ENCODE measurements at regions not wholly inside any gene's neighbourhood (a gene's known extent, or its start where the extent isn't known, plus 50 kb on each side); places are given as distances from the start of the nearest gene placed in this dataset.

GRCh38 chr2:145985517-145985916, 1465.6 kb upstream of the ZEB2 start:
- DNase-seq: no peak
- TF ChIP-seq CTCF (IDR thresholded peaks at IDR 0.05) (no peak), POLR2A (IDR thresholded peaks at IDR 0.05) (no peak)

DNA sequence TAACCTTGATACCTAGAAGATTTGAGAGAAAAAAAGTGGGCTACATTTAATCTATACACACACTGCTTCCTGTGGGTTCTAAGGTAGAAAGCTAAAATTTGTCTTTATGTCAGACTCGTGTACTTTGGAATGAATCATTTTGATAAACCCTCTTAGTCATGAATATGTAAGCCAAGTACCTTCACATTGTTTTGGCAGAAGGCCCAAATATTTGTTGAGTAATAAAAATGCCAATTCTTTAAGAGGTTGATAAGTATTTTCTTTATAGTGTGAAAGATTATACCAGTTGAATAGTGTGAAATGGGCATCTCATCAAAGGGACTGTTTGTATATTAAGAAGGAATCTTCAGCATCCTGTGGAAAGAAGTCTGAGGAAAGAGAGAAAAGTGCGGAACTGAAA, 1464.7 kb upstream of the ZEB2 start:
- no peaks in the 10 kb centered on the region for H3K9me3 ChIP-seq
- H3K27ac ChIP-seq: no peak overlapping the region
- no peak for DNase-seq
- intact Hi-C loops (cut with DNase I; ENCODE audit: low total_unique reads): no loop called here
- H3K4me1 ChIP-seq: no peaks in the 10 kb centered on the region
- TF ChIP-seq CTCF (IDR thresholded peaks at IDR 0.05) (no peak), POLR2A (IDR thresholded peaks at IDR 0.05) (no peak)
- H3K4me3 ChIP-seq: no peak overlapping the region
- H3K36me3 ChIP-seq: no peaks in the 10 kb centered on the region
- H3K27me3 ChIP-seq: no peaks in the 10 kb centered on the region

More at GRCh38 chr2:145985517-145985916, 1465.6 kb upstream of the ZEB2 start:
- Histone ChIP-seq H3K27me3 (no peaks in the 10 kb centered on the region), H3K36me3 (no peaks in the 10 kb centered on the region), H3K4me1 (no peaks in the 10 kb centered on the region), H3K9me3 (no peaks in the 10 kb centered on the region), H3K4me3 (no peak overlapping the region), H3K27ac (no peak overlapping the region)
- intact Hi-C loops (cut with DNase I; ENCODE audit: low total_unique reads): no loop called here

- no peaks in the 10 kb centered on the region for H3K4me1 ChIP-seq
- intact Hi-C loops (cut with DNase I; ENCODE audit: low total_unique reads): no loop called here
- TF ChIP-seq CTCF (IDR thresholded peaks at IDR 0.05) (no peak), POLR2A (IDR thresholded peaks at IDR 0.05) (no peak)
- H3K36me3 ChIP-seq: no peaks in the 10 kb centered on the region
- H3K9me3 ChIP-seq: no peaks in the 10 kb centered on the region
- H3K27ac ChIP-seq: no peak overlapping the region
- DNase-seq: no peak
- H3K27me3 ChIP-seq: no peaks in the 10 kb centered on the region
- no peak overlapping the region for H3K4me3 ChIP-seq
Observed at GRCh38 chr2:145980318-145980717, 1460.4 kb upstream of the ZEB2 start.

DNA sequence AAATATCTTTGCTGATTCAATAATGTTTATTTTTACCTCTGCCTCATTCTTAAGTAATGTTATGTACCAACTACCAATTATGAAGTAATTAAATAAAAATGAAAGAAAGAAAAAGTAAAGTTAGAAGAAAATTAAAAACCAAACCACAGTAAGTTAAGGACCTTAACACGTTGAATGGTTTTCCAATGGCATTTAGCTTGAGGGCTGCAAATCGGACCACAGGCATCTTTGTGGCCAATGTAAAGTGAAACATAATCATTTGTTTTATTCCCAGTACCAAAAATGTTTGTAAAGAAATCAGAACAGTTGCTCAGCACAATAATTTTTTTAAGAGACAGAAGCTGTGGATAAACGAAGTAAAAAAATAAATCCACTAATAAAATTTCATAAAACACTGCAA, 1455.5 kb upstream of the ZEB2 start:
- no peak for TF ChIP-seq POLR2A (IDR thresholded peaks at IDR 0.05)
- TF ChIP-seq CTCF (IDR thresholded peaks at IDR 0.05): no peak
- Histone ChIP-seq H3K36me3 (no peaks in the 10 kb centered on the region), H3K9me3 (no peaks in the 10 kb centered on the region), H3K4me3 (no peak overlapping the region), H3K27me3 (no peaks in the 10 kb centered on the region), H3K27ac (no peak overlapping the region), H3K4me1 (no peaks in the 10 kb centered on the region)
- no peak for DNase-seq
- intact Hi-C loops (cut with DNase I; ENCODE audit: low total_unique reads): no loop called here

DNA sequence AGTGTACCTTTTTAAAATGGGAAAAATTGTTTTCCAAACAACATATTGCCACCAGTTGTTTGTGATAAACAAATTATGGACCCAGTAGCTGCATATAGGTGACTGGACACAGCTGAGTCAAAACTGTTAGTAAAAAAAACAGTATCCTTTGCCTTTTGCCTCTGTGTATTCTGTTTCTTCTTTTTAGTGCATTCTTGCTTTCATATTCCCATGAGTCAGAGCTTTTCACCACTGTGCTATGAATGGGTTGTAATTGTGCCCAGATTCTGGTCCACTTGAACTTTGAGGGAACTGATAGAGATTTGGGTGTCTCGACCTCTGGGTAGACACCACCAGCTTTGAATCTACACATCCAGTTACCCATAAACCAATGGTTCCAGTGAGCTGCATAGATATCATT, 1441.9 kb upstream of the ZEB2 start:
- Histone ChIP-seq H3K9me3 (no peaks in the 10 kb centered on the region), H3K4me1 (no peaks in the 10 kb centered on the region), H3K4me3 (no peak overlapping the region), H3K27me3 (no peaks in the 10 kb centered on the region), H3K36me3 (no peaks in the 10 kb centered on the region), H3K27ac (no peak overlapping the region)
- no peak for DNase-seq
- TF ChIP-seq CTCF (IDR thresholded peaks at IDR 0.05): no peak
- no peak for TF ChIP-seq POLR2A (IDR thresholded peaks at IDR 0.05)
- intact Hi-C loops (cut with DNase I; ENCODE audit: low total_unique reads): no loop called here

Measured in uterus (tissue), 3 donors.